Small intestine (tissue), 7 donors: ENCODE measurements at regions not wholly inside any gene's neighbourhood (a gene's known extent, or its start where the extent isn't known, plus 50 kb on each side); places are given as distances from the start of the nearest gene placed in this dataset.

ENCODE experiments used
- DNase-seq, 2 donors: peaks; one replicate each; pipeline versions ENCODE4 v3.0.0 to v3.0.0-alpha.2; 2013
- FAIRE-seq: peaks from 2 replicates; lab custom pipeline; 2012; peaks lifted over from hg19 to GRCh38; lab: Jason Lieb, UNC
- H3K27ac ChIP-seq, 3 donors: one replicate each; pipeline ENCODE4 v1.5.1; 2013; ENCODE audit warnings: low read length in 2 of 3, mild to moderate bottlenecking in 2 of 3, control low read depth in 1 of 3, inconsistent platforms in 1 of 3, low read depth in 1 of 3, moderate library complexity in 1 of 3
- H3K27me3 ChIP-seq, 3 donors: one replicate each; pipeline ENCODE4 v1.6.1; 2013; ENCODE audit warnings: low read length in 3 of 3, inconsistent platforms in 1 of 3; ENCODE audit not compliant: control insufficient read depth in 3 of 3, insufficient read depth in 3 of 3
- H3K36me3 ChIP-seq, 3 donors: one replicate each; pipeline ENCODE4 v1.6.1; 2013; ENCODE audit warnings: low read length in 3 of 3, inconsistent platforms in 1 of 3, low read depth in 1 of 3, mild to moderate bottlenecking in 1 of 3, moderate library complexity in 1 of 3; ENCODE audit not compliant: control insufficient read depth in 3 of 3, insufficient read depth in 2 of 3
- H3K4me1 ChIP-seq, 3 donors: one replicate each; pipeline ENCODE4 v1.6.1; 2013; ENCODE audit warnings: low read length in 2 of 3, inconsistent platforms in 1 of 3, low read depth in 1 of 3, mild to moderate bottlenecking in 1 of 3, moderate library complexity in 1 of 3; ENCODE audit not compliant: control insufficient read depth in 3 of 3, insufficient read depth in 2 of 3
- H3K4me3 ChIP-seq, 3 donors: one replicate each; pipeline ENCODE4 v1.5.1; 2013; ENCODE audit warnings: low read length in 3 of 3, control low read depth in 1 of 3, inconsistent platforms in 1 of 3, low read depth in 1 of 3, mild to moderate bottlenecking in 1 of 3, moderate library complexity in 1 of 3
- H3K9me3 ChIP-seq, 2 donors: one replicate each; pipeline ENCODE4 v1.6.1; 2013; ENCODE audit warnings: low read depth in 1 of 2, low read length in 1 of 2; ENCODE audit not compliant: control insufficient read depth in 2 of 2, insufficient read depth in 1 of 2
- WGBS, 3 donors: extraction: QIAGEN DNeasy Blood & Tissue Kit; methylation state at CpG; one replicate each; pipeline ENCODE4 v1.1.7; 2013; 5-methylcytosine and 5-hydroxymethylcytosine counted together
- donor health status: healthy with polysubstance abuse.
- donor health status: control.
- donor health status: control.
- donor health status: Bipolar disorder and iron deficiency.
- donor health status: healthy.

DNA sequence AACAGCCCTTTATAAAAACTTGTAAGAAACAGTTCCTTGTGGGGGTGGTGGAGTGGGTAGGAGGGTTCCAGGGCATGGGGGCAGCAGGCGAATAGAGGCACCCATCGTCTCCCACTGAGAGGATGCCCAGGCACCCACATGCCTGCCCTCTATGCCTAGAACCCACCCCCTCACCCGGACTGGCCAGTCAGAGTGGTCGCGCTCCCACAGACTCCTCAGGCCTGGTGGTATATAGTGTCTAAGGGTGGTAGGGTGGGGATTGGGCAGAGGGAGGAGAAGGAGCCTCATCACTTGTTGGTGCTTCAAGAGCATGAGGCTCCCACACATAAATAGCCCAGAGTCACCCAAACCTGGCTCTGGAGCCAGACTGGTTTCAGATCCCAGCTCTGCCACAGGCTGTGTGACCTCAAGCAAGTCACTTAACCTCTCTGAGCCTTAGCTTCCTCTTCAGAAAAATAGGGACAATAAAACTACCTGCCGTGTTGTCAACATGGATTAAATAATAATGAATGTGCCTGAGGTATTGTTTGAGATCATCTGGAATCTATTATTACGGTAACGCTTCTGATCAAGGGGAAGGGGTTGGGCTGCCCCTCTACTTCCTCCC is 262.1 kb downstream of the UACA start:
- no peak for DNase-seq
- H3K9me3 ChIP-seq: no peaks in the 10 kb centered on the region
- H3K4me1 ChIP-seq: peaks cover 0 to 10% (median 9%) of the 10 kb centered on the region in 3 donors
- H3K36me3 ChIP-seq: no peaks in the 10 kb centered on the region
- no peaks in the 10 kb centered on the region for H3K27me3 ChIP-seq
- no peak for FAIRE-seq
- no peak overlapping the region for H3K27ac ChIP-seq
- H3K4me3 ChIP-seq: no peak overlapping the region
- 90 to 92% (median 92%) methylated on average over 8 of the region's 8 CpGs for WGBS, 3 donors

DNA sequence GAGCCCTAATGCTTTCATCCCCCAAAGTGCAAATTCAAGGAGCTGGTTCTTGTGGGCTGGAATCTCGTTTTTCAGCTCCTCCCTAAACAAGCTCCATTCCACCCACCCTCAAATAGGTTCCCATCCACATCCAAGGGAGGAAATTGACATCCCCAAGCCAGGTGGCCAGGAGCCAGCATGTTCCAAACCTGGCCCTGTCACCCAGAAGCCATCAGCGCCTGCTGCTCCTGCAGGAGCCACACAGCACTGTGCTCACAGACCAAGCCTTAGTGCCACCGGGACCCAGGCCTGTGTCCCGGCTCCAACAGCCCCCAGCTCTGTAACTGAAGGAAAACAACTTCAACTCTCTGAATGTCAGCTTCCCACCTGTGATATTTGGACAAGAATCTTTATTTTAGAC is 263.6 kb downstream of the UACA start:
- no peak for DNase-seq
- H3K9me3 ChIP-seq: no peaks in the 10 kb centered on the region
- H3K27me3 ChIP-seq: no peaks in the 10 kb centered on the region
- no peaks in the 10 kb centered on the region for H3K36me3 ChIP-seq
- 83 to 92% (median 88%) methylated on average over 4 of the region's 4 CpGs for WGBS, 3 donors
- no peak overlapping the region for H3K4me3 ChIP-seq
- FAIRE-seq: no peak
- no peak overlapping the region for H3K27ac ChIP-seq
- peaks cover 0 to 24% (median 6%) of the 10 kb centered on the region in 3 donors for H3K4me1 ChIP-seq

DNA sequence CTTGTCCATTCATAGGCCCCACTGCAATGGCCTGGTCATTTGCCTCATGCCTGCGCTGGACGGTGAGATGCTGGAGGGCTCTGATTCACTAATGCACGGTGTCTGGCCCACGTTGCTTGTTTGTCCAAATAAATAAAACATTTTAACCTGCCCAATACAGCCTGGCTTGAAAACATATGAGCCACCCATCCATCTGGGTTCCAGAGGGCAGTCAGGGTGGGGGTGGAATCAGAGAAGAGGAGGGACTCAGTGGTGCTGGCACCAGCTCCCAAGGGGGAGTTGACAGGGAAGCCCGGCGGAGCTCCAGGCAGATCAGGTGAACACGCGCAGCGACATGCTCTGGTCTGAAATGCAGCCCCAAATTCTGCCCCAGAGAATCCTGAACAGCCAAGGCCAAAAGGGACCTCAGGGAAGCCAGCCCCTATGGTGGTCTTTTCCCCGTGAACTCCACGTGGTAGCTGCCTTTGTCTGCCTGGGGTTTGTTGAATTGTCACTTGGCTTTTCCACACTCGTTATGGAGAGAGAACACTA is 265.2 kb downstream of the UACA start:
- Histone ChIP-seq H3K9me3 (no peaks in the 10 kb centered on the region), H3K27ac (no peak overlapping the region), H3K4me1 (peaks cover 0 to 30% (median 6%) of the 10 kb centered on the region in 3 donors), H3K27me3 (no peaks in the 10 kb centered on the region), H3K4me3 (no peak overlapping the region), H3K36me3 (no peaks in the 10 kb centered on the region)
- FAIRE-seq (no peak), DNase-seq (no peak)
- WGBS, 3 donors: 94 to 98% (median 96%) methylated on average over 12 of the region's 12 CpGs

DNA sequence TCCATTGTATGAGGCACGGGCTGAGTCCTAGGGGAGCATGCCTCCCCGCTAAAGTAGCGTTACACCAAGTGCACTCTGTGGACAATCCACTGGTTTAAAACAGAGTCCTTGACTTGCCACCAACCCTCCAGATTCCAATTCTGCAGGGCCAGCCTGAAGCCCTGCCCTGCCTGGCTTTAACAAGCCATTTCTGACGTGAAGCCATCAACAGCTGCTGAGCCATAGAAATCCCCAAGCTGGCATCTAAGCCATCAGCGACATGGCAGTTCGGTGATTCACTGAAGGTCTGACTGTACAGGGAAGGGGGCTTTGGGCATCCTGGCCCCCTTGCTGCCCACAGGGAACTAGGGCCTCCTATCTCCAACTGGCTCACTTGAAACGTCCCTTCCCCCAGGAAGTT is 265.7 kb downstream of the UACA start:
- Histone ChIP-seq H3K27me3 (no peaks in the 10 kb centered on the region), H3K36me3 (no peaks in the 10 kb centered on the region), H3K9me3 (no peaks in the 10 kb centered on the region), H3K4me1 (peaks cover 0 to 35% (median 6%) of the 10 kb centered on the region in 3 donors), H3K4me3 (no peak overlapping the region), H3K27ac (no peak overlapping the region)
- WGBS, 3 donors: 82 to 88% (median 87%) methylated on average over 7 of the region's 7 CpGs
- DNase-seq (no peak), FAIRE-seq (no peak)

DNA sequence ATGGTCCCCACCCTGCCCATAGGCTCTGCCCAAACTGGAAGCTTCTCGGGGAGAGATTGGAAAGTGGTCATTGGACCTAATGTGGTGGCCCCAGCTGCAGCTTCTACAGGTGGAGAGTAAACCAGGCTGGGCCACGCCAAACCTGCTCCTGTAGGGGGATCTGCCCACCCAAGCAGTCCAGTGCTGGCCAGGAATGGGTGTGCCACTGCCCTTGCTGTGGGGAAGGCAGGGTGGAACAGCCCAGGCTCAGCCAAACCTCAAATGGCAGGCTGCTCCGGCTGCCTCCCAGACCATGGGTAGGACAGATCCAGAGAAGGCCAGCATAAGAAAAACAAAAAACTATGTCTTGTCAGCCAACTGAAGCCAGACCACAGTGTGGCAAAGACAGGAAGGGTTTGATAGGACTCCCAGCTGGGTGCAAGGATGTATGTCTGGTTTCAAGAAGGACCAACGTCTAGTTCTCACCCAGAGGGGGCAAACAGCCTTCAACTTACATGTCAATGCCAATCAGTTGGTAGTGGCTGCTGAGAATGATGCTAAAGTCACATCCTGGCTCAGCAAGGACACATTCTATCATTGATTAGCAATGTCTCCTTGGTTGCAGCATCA is 267.3 kb downstream of the UACA start:
- no peak for FAIRE-seq
- no peak for DNase-seq
- no peaks in the 10 kb centered on the region for H3K9me3 ChIP-seq
- peaks cover 0 to 44% (median 6%) of the 10 kb centered on the region in 3 donors for H3K4me1 ChIP-seq
- H3K27ac ChIP-seq: no peak overlapping the region
- no peak overlapping the region for H3K4me3 ChIP-seq
- no peaks in the 10 kb centered on the region for H3K36me3 ChIP-seq
- H3K27me3 ChIP-seq: peaks cover 0 to 8% (median 0%) of the 10 kb centered on the region in 3 donors
- 87 to 93% (median 93%) methylated on average over 4 of the region's 4 CpGs for WGBS, 3 donors

DNA sequence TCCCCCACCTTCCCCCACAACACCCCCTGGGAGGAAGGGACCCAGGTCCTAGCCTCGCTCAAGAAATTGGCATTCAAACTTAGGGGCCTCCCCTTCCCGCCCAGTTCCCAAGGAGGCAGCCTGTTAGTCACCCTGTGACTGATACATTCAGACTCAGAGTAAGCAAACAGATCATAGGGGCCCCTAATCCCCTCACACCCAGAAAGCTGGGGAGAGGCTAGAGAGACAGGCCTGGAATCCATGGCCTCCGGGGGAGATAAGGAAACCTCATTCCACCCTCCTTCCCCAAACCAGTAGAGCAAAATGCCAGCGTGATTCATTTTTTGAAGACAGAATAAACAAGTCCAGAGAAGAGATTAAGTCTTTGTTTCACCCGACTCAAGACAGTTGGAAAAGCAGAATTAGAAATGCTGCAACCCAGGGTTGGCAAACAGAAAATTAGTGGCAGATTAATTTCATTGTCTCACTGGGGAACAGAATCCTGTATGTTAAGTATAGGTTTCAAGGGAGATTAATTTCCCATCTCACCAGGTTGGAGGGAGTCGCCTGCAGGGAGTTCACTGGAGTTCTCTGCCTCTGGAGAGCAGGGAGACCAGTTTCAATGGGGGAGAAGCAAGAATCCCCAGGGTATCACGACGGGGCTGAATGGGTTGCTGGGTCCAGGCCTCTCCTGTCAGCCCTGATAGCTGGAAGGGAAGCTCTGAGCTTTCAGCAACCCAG is 268.3 kb downstream of the UACA start:
- FAIRE-seq: no peak
- H3K4me1 ChIP-seq: peaks cover 0 to 44% (median 6%) of the 10 kb centered on the region in 3 donors
- H3K9me3 ChIP-seq: no peaks in the 10 kb centered on the region
- H3K27ac ChIP-seq: peak overlapping the region in 1 of 3 donors; percentile 69
- DNase-seq: peak in 1 of 2 donors; percentile 87
- peaks cover 0 to 10% (median 0%) of the 10 kb centered on the region in 3 donors for H3K27me3 ChIP-seq
- no peaks in the 10 kb centered on the region for H3K36me3 ChIP-seq
- no peak overlapping the region for H3K4me3 ChIP-seq
- WGBS, 3 donors: 32 to 45% (median 39%) methylated on average over 8 of the region's 8 CpGs

DNA sequence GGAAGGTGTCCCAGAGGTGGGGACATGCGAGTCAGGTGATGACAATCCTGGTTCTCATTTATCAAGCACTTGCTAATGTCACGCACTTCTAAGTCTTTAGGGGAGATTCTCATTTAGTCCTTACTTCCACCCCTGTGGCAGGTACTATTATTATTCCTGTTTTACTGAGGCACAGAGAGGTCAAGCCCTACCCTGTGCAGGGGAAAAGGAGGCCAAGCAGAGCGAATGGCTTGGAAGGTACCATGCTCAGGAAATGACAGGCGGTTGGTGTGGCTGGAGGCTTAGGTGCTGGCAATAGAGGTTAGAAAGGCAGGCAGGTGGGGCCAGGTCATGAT is 268.9 kb downstream of the UACA start:
- DNase-seq (no peak), FAIRE-seq (no peak)
- Histone ChIP-seq H3K27ac (peak overlapping the region in 1 of 3 donors; percentile 69), H3K27me3 (peaks cover 0 to 10% (median 0%) of the 10 kb centered on the region in 3 donors), H3K36me3 (no peaks in the 10 kb centered on the region), H3K9me3 (no peaks in the 10 kb centered on the region), H3K4me1 (peaks cover 0 to 44% (median 6%) of the 10 kb centered on the region in 3 donors), H3K4me3 (no peak overlapping the region)
- WGBS, 3 donors: 31 to 69% (median 55%) methylated on average over 4 of the region's 4 CpGs

DNA sequence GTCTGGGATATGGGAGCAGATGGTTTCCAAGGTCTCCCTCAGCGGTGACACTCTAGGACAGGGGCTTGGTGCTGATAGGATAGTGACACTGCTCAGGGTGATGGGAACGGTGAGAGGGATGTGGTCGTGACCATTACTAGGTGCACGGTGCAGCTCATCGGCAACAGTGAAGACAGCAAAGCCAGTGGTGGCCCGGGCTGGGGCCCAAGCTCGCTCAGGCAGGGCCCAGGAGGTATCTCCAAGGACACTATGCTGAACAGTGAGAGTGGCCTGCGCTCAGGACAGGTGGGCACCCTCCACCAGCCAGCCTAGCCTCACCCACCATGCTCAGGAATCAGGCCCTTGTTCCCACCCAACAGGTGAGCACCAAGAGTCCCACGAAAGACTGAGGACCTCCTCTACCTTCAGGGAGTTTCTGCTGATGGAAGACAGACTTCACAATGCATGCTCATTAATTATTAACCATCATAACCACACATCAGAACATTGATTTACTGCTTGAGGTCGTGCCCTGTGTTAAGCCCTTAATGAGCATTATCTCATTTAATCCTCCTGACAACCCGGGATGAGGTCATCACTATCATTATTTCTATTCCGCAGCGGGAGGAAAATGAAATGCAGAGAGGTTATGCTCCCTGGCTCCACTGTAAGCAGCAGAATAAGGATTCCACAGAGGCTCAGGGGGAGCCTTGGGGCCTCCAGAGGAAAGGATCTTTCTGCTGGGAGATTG is 269.4 kb downstream of the UACA start:
- H3K27me3 ChIP-seq: peaks cover 0 to 10% (median 0%) of the 10 kb centered on the region in 3 donors
- H3K27ac ChIP-seq: peak overlapping the region in 1 of 3 donors; percentile 69
- WGBS, 3 donors: 43 to 66% (median 44%) methylated on average over 13 of the region's 13 CpGs
- H3K4me1 ChIP-seq: peaks cover 0 to 44% (median 6%) of the 10 kb centered on the region in 3 donors
- H3K4me3 ChIP-seq: no peak overlapping the region
- no peak for FAIRE-seq
- H3K36me3 ChIP-seq: no peaks in the 10 kb centered on the region
- H3K9me3 ChIP-seq: no peaks in the 10 kb centered on the region
- DNase-seq: peak; percentile 87 to 89
